ENCODE measurements at regions not wholly inside any gene's neighbourhood (a gene's known extent, or its start where the extent isn't known, plus 50 kb on each side); places are given as distances from the start of the nearest gene placed in this dataset.

- Histone ChIP-seq H3K9me3 (ENCODE audit: low read depth) (no peaks in the 10 kb centered on the region), H3K27me3 (no peaks in the 10 kb centered on the region), H3K4me1 (ENCODE audit: low read depth) (no peaks in the 10 kb centered on the region), H3K27ac (no peak overlapping the region), H3K36me3 (no peaks in the 10 kb centered on the region), H3K4me3 (no peak overlapping the region)
- no peak for TF ChIP-seq CTCF (IDR thresholded peaks at IDR 0.05; ENCODE audit: low read depth, low read length)
- DNase-seq (ENCODE audit: low read depth in 1 of 2, low spot score in 1 of 2) = no peak
Observed at GRCh38 chr13:94928127-94928775, 215.9 kb upstream of the SOX21 start.

DNA sequence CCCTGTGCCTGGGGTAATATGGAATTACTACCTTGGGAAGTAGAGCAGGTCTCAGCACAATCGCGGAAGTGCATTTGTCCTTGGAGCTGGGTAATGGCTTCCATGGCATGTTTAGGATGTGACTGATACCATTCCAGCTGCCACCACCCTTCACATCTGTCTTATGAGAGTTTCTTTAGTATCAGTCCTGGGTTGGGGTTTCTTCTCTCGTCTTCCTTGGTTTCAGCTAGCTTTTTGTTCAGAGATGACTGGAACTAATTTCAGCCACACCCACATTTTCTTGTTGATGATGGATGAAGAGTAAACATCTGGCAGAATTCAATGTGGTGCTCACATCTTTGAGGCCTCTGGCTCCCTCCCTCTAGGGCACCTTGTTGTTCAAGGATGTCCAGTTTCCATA, 212.9 kb upstream of the SOX21 start:
- no peak for TF ChIP-seq CTCF (IDR thresholded peaks at IDR 0.05; ENCODE audit: low read depth, low read length)
- Histone ChIP-seq H3K36me3 (no peaks in the 10 kb centered on the region), H3K4me1 (ENCODE audit: low read depth) (no peaks in the 10 kb centered on the region), H3K27ac (no peak overlapping the region), H3K9me3 (ENCODE audit: low read depth) (no peaks in the 10 kb centered on the region), H3K4me3 (no peak overlapping the region), H3K27me3 (no peaks in the 10 kb centered on the region)
- no peak for DNase-seq (ENCODE audit: low read depth in 1 of 2, low spot score in 1 of 2)

GRCh38 chr13:94921181-94921580, 208.8 kb upstream of the SOX21 start:
- Histone ChIP-seq H3K36me3 (no peaks in the 10 kb centered on the region), H3K4me3 (no peak overlapping the region), H3K9me3 (ENCODE audit: low read depth) (no peaks in the 10 kb centered on the region), H3K27ac (no peak overlapping the region), H3K27me3 (no peaks in the 10 kb centered on the region), H3K4me1 (ENCODE audit: low read depth) (no peaks in the 10 kb centered on the region)
- no peak for TF ChIP-seq CTCF (IDR thresholded peaks at IDR 0.05; ENCODE audit: low read depth, low read length)
- no peak for DNase-seq (ENCODE audit: low read depth in 1 of 2, low spot score in 1 of 2)

GRCh38 chr13:94920578-94920977, 208.2 kb upstream of the SOX21 start:
- Histone ChIP-seq H3K4me3 (no peak overlapping the region), H3K27me3 (no peaks in the 10 kb centered on the region), H3K4me1 (ENCODE audit: low read depth) (no peaks in the 10 kb centered on the region), H3K9me3 (ENCODE audit: low read depth) (no peaks in the 10 kb centered on the region), H3K27ac (no peak overlapping the region), H3K36me3 (no peaks in the 10 kb centered on the region)
- DNase-seq (ENCODE audit: low read depth in 1 of 2, low spot score in 1 of 2) = no peak
- no peak for TF ChIP-seq CTCF (IDR thresholded peaks at IDR 0.05; ENCODE audit: low read depth, low read length)

DNA sequence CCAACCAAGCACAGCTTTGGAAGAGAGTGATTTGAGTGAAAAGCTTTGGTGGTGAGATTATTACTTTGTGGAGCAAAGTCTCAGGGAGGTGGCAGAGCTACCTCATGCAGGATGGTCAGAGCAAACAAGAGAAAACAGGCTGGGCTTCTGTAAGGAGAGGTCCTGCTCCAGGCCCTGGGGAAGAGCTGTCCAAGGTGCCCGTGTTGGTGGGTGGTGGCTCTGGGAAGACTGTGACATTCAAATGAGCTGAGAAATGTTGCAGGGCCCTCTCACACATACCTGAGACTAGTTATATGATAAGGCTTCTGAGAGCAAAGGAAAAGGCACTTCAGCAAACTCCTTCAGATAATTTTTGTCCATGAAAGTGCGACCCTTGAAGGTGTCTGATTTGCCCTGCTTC, 205.5 kb upstream of the SOX21 start:
- Histone ChIP-seq H3K9me3 (ENCODE audit: low read depth) (no peaks in the 10 kb centered on the region), H3K4me1 (ENCODE audit: low read depth) (no peaks in the 10 kb centered on the region), H3K4me3 (no peak overlapping the region), H3K27ac (no peak overlapping the region), H3K36me3 (no peaks in the 10 kb centered on the region), H3K27me3 (no peaks in the 10 kb centered on the region)
- no peak for TF ChIP-seq CTCF (IDR thresholded peaks at IDR 0.05; ENCODE audit: low read depth, low read length)
- peak; percentile 1 to 73 for DNase-seq (ENCODE audit: low read depth in 1 of 2, low spot score in 1 of 2)

Data from cardiac muscle cell (in vitro differentiated cells and primary cell).